Pancreas (tissue), 10 donors: ENCODE measurements at regions not wholly inside any gene's neighbourhood (a gene's known extent, or its start where the extent isn't known, plus 50 kb on each side); places are given as distances from the start of the nearest gene placed in this dataset.
A peak's percentile ranks its signal among the peaks of the same experiment; 100 is the strongest.

ENCODE experiments used
- ATAC-seq, 4 donors: fragments of 200-7000 bp; cut with Tn5 transposase; one replicate each; pipeline versions ENCODE4 v1.8.0 to v1.9.1; 2020; ENCODE audit warnings: mild to moderate bottlenecking in 4 of 4, moderate library complexity in 4 of 4
- DNase-seq, 6 donors: peaks; one replicate each; pipeline ENCODE4 v3.0.0-alpha.2; 2020
- FAIRE-seq: peaks from 2 replicates; lab custom pipeline; 2012; peaks lifted over from hg19 to GRCh38; lab: Jason Lieb, UNC
- H3K27ac ChIP-seq, 4 donors: fragments of 200-600 bp; sonication (generic); 1 replicate in 3 of 4; 2 replicates in 1 of 4; pipeline versions ENCODE4 v1.5.0 to v1.8.0; 2020
- H3K27me3 ChIP-seq, 4 donors: fragments of 200-600 bp; one replicate each; pipeline ENCODE4 v1.8.0; 2021
- H3K36me3 ChIP-seq, 3 donors: fragments of 200-600 bp; sonication (generic) in 1 of 3; one replicate each; pipeline versions ENCODE4 v1.5.0 to v1.8.0; 2020 to 2021
- H3K4me1 ChIP-seq, 3 donors: fragments of 200-600 bp; one replicate each; pipeline ENCODE4 v1.8.0; 2021
- H3K4me3 ChIP-seq, 4 donors: fragments of 200-600 bp; sonication (generic) in 2 of 4; one replicate each; pipeline versions ENCODE4 v1.5.0 to v1.8.0; 2020 to 2021
- H3K9me3 ChIP-seq, 4 donors: fragments of 200-600 bp; one replicate each; pipeline ENCODE4 v1.8.0; 2021
- WGBS, 2 donors: extraction: QIAGEN DNeasy Blood & Tissue Kit; methylation state at CpG; one replicate each; pipeline ENCODE4 v1.1.7; 2013; 5-methylcytosine and 5-hydroxymethylcytosine counted together
- intact Hi-C, 3 donors: fragments of 100-400 bp; cut with DNase I; formaldehyde crosslinking; loops; one replicate each; pipeline versions ENCODE4 v1.11.1 to v1.14.2; 2022
- TF ChIP-seq, protein P1 (sequence below), 4 donors: fragments of 200-600 bp; sonication (generic) in 3 of 4; IDR thresholded peaks; one replicate each; pipeline versions ENCODE4 v1.5.0 to v1.8.0; 2021; ENCODE audit warnings: antibody characterized with exemption in 4 of 4
- donor health status: healthy with polysubstance abuse.
- donor health status: DM: no; HTN: no; CAD: no; lungs with moderate emphysema.
- donor health status: DM: no; HTN: no; CAD: no.
- donor health status: control.
- donor health status: control.
- donor health status: Bipolar disorder and iron deficiency.
- donor health status: DM: yes; HTN: yes; CAD: no.
- donor health status: DM: no; HTN: no; CAD: no.
- donor health status: DM: no; HTN: no; CAD: no.
- donor health status: DM: yes; HTN: yes; CAD: no.

DNA sequence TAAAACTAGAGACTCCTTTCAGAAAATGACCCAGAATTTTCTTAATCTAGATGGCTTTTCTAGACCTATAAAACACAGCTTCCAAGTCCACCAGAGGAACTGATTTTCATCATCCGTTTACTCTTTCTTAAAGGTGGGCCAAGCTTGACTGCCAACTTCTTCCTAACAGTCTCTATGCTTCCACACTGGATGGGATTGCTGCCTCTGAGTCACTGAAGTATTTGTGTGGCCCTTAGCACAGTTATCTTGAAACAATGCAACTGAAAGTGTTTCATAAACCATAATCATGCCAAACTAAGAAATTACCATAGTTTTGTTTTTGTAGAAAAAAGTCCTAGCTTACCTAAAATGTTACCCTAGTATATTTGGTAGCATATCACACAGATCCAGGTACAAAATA is 985.7 kb downstream of the TUSC7 start:
- intact Hi-C loops, result no loop called here
- H3K27ac ChIP-seq, result no peak overlapping the region
- no peaks in the 10 kb centered on the region for H3K4me1 ChIP-seq
- H3K27me3 ChIP-seq, result no peaks in the 10 kb centered on the region
- H3K36me3 ChIP-seq, result no peaks in the 10 kb centered on the region
- FAIRE-seq, result no peak
- peak in 1 of 4 donors; percentile 30 for ATAC-seq
- DNase-seq, result no peak
- no peaks in the 10 kb centered on the region for H3K9me3 ChIP-seq
- WGBS, 2 donors, result 67 to 80% methylated on average over 1 of the region's 1 CpG
- TF ChIP-seq, protein P1, sequence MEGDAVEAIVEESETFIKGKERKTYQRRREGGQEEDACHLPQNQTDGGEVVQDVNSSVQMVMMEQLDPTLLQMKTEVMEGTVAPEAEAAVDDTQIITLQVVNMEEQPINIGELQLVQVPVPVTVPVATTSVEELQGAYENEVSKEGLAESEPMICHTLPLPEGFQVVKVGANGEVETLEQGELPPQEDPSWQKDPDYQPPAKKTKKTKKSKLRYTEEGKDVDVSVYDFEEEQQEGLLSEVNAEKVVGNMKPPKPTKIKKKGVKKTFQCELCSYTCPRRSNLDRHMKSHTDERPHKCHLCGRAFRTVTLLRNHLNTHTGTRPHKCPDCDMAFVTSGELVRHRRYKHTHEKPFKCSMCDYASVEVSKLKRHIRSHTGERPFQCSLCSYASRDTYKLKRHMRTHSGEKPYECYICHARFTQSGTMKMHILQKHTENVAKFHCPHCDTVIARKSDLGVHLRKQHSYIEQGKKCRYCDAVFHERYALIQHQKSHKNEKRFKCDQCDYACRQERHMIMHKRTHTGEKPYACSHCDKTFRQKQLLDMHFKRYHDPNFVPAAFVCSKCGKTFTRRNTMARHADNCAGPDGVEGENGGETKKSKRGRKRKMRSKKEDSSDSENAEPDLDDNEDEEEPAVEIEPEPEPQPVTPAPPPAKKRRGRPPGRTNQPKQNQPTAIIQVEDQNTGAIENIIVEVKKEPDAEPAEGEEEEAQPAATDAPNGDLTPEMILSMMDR (IDR thresholded peaks at IDR 0.05), result no peak
- no peak overlapping the region for H3K4me3 ChIP-seq

DNA sequence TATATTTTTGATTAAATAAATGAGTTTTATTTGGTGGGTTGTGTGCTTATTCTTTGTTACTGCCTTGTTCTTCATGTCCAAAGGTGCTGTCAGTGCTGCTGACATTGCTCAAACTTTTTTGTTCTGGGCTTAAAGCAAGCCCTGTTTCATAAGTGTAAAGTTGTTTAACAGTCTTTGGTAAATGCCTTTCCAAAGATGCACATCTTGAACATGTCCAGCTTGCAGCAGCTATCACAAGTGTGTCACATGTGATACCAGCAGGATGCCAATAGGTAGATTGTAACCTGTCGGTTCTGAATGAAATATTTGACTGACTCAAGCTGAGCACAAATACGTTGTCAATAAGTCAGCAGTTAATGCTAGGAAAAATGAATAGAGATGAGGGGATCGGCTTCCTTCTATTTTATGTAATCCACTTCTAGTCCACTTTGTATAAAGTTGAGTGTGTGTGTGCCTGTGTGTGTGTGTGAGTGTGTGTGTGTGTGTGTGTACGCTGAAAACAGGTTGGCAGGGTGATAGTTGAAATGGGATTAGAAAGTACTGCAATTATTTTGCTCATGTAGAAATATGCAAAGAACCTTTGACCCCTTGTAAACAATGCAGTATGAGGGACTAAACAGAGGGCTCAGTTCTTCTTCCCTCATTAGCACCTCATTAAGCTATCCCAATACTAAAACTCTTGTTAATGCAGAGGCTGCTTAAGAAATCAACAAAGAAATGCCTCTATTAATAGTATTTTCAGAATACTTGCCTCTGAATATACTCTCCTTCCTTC is 986.5 kb downstream of the TUSC7 start:
- 46 to 55% methylated on average over 4 of the region's 4 CpGs for WGBS, 2 donors
- DNase-seq, result no peak
- no peak for FAIRE-seq

GRCh38 chr3:117696851-117697407 is 987.4 kb downstream of the TUSC7 start:
- DNase-seq, result no peak
- Histone ChIP-seq H3K27me3 (no peaks in the 10 kb centered on the region), H3K9me3 (no peaks in the 10 kb centered on the region), H3K27ac (no peak overlapping the region), H3K4me3 (no peak overlapping the region), H3K36me3 (no peaks in the 10 kb centered on the region), H3K4me1 (no peaks in the 10 kb centered on the region)
- intact Hi-C loops, result no loop called here
- WGBS, 2 donors, result 59 to 68% methylated on average over 5 of the region's 5 CpGs
- TF ChIP-seq, protein P1 (IDR thresholded peaks at IDR 0.05), result no peak
- ATAC-seq, result peak in 1 of 4 donors; percentile 41
- no peak for FAIRE-seq

More for the DNA sequence above, 986.5 kb downstream of the TUSC7 start:
- H3K4me3 ChIP-seq, result no peak overlapping the region
- intact Hi-C loops, result no loop called here
- H3K36me3 ChIP-seq, result no peaks in the 10 kb centered on the region
- H3K27me3 ChIP-seq, result no peaks in the 10 kb centered on the region
- no peaks in the 10 kb centered on the region for H3K4me1 ChIP-seq
- no peaks in the 10 kb centered on the region for H3K9me3 ChIP-seq
- TF ChIP-seq, protein P1 (IDR thresholded peaks at IDR 0.05), result no peak
- H3K27ac ChIP-seq, result no peak overlapping the region
- no peak for ATAC-seq

DNA sequence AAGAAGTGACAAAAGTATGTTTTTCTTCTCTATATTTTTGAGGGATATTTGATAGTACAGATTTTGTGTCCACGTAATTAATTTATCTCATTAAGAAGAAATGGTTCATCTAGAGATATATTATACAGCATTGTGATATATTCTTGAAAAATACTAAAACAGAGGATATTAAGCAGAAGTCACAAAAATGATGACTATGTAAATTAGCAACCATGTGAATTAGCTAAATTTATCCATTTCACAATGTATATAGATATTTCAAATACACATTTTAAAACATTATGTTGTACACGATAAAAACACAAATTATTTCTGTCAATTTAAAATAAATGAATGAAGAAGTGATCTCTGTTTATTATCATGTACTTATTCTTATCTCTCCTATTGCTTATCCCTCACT is 989.5 kb downstream of the TUSC7 start:
- Histone ChIP-seq H3K4me1 (no peaks in the 10 kb centered on the region), H3K9me3 (no peaks in the 10 kb centered on the region), H3K36me3 (no peaks in the 10 kb centered on the region), H3K4me3 (no peak overlapping the region), H3K27me3 (no peaks in the 10 kb centered on the region), H3K27ac (no peak overlapping the region)
- FAIRE-seq (peak; percentile 9), DNase-seq (no peak), ATAC-seq (no peak)
- WGBS, 2 donors, result 84% methylated on average over 2 of the region's 2 CpGs
- intact Hi-C loops, result no loop called here
- TF ChIP-seq, protein P1 (IDR thresholded peaks at IDR 0.05), result no peak
